Parathyroid adenoma (tissue), 2 donors: ENCODE measurements at regions not wholly inside any gene's neighbourhood (a gene's known extent, or its start where the extent isn't known, plus 50 kb on each side); places are given as distances from the start of the nearest gene placed in this dataset.

Experiments used
- H2AFZ ChIP-seq: fragments of 300-600 bp; sonication (generic); one replicate; pipeline ENCODE4 v1.7.0; 2017; ENCODE audit warnings: antibody characterized with exemption, mild to moderate bottlenecking
- H3K27ac ChIP-seq: fragments of 300-600 bp; sonication (generic); one replicate; pipeline ENCODE4 v1.7.0; 2017
- H3K27me3 ChIP-seq: fragments of 300-600 bp; sonication (generic); one replicate; pipeline ENCODE4 v1.7.0; 2017; ENCODE audit warnings: low read length; ENCODE audit not compliant: control insufficient read depth, insufficient read depth
- H3K36me3 ChIP-seq: fragments of 300-600 bp; sonication (generic); one replicate; pipeline ENCODE4 v1.7.0; 2017; ENCODE audit warnings: low read length; ENCODE audit not compliant: control insufficient read depth, insufficient read depth
- H3K4me1 ChIP-seq: fragments of 300-600 bp; sonication (generic); one replicate; pipeline ENCODE4 v1.7.0; 2017; ENCODE audit warnings: control low read depth
- H3K4me2 ChIP-seq: fragments of 300-600 bp; sonication (generic); one replicate; pipeline ENCODE4 v1.7.0; 2017; ENCODE audit warnings: low read length
- H3K4me3 ChIP-seq: fragments of 300-600 bp; sonication (generic); one replicate; pipeline ENCODE4 v1.7.0; 2017; ENCODE audit warnings: low read depth, low read length
- H3K79me2 ChIP-seq: fragments of 300-600 bp; sonication (generic); one replicate; pipeline ENCODE4 v1.7.0; 2017; ENCODE audit warnings: control low read depth
- H3K9ac ChIP-seq: fragments of 300-600 bp; sonication (generic); one replicate; pipeline ENCODE4 v1.7.0; 2017; ENCODE audit warnings: mild to moderate bottlenecking
- H3K9me3 ChIP-seq: fragments of 300-600 bp; sonication (generic); one replicate; pipeline ENCODE4 v1.7.0; 2017; ENCODE audit warnings: low read length; ENCODE audit not compliant: control insufficient read depth
- CTCF ChIP-seq: fragments of 300-600 bp; sonication (generic); IDR thresholded peaks from one replicate; pipeline ENCODE4 v1.7.0; 2017; ENCODE audit warnings: antibody characterized with exemption, mild to moderate bottlenecking
- donor health status: primary hyperparathyroidism.

- Histone ChIP-seq H2AFZ (no peak overlapping the region), H3K36me3 (no peaks in the 10 kb centered on the region), H3K4me2 (no peak overlapping the region), H3K4me3 (no peak overlapping the region), H3K27me3 (no peaks in the 10 kb centered on the region), H3K9me3 (no peaks in the 10 kb centered on the region), H3K4me1 (no peaks in the 10 kb centered on the region), H3K9ac (no peak overlapping the region), H3K27ac (no peak overlapping the region), H3K79me2 (no peaks in the 10 kb centered on the region)
- no peak for TF ChIP-seq CTCF
These were observed 340.5 kb downstream of the FSCB start for GRCh38 chr14:44166611-44167010.

DNA sequence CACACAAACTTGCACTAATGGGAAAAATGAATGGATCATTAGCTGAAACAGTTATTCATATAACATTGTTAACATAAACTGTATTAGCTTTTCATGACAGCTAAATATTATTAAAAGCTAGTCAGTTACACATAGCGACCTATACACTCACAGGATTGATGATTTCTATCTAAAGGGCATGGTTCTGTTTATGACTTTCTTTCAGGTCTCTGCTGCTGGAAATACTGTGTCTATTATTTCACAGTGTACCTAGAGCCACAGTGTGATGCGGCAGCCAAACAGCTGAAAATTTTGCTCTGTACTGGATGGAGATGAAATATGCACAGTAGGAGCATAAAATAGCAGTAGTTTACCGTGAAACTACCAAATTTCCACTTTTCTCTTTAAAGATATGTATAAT is 341.1 kb downstream of the FSCB start:
- Histone ChIP-seq H3K27me3 (no peaks in the 10 kb centered on the region), H3K4me1 (no peaks in the 10 kb centered on the region), H2AFZ (no peak overlapping the region), H3K36me3 (no peaks in the 10 kb centered on the region), H3K27ac (no peak overlapping the region), H3K4me2 (no peak overlapping the region), H3K9me3 (no peaks in the 10 kb centered on the region), H3K79me2 (no peaks in the 10 kb centered on the region), H3K9ac (no peak overlapping the region), H3K4me3 (no peak overlapping the region)
- no peak for TF ChIP-seq CTCF

DNA sequence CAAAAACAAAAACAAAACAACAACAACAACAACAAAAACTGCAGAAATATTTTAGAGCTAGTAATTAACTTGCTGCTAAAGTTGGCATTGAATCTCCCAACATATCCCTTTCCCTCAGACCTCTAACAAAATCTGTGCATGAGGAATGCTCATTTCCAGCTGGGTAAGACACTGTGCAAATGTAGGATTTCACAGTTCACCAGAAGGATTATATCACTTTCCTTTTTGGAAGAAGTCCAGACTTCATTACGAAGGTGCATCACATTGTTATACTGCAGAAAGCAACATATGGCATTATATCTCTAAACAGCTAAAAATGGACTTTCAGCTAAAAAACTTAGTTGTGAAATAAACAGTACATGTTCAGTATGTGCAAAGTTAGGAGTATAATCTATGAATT is 341.8 kb downstream of the FSCB start:
- no peak overlapping the region for H3K4me3 ChIP-seq
- H3K36me3 ChIP-seq, result no peaks in the 10 kb centered on the region
- no peaks in the 10 kb centered on the region for H3K27me3 ChIP-seq
- H3K4me1 ChIP-seq, result no peaks in the 10 kb centered on the region
- H3K9ac ChIP-seq, result no peak overlapping the region
- H3K79me2 ChIP-seq, result no peaks in the 10 kb centered on the region
- H2AFZ ChIP-seq, result no peak overlapping the region
- no peaks in the 10 kb centered on the region for H3K9me3 ChIP-seq
- no peak overlapping the region for H3K4me2 ChIP-seq
- no peak overlapping the region for H3K27ac ChIP-seq
- TF ChIP-seq CTCF, result no peak

DNA sequence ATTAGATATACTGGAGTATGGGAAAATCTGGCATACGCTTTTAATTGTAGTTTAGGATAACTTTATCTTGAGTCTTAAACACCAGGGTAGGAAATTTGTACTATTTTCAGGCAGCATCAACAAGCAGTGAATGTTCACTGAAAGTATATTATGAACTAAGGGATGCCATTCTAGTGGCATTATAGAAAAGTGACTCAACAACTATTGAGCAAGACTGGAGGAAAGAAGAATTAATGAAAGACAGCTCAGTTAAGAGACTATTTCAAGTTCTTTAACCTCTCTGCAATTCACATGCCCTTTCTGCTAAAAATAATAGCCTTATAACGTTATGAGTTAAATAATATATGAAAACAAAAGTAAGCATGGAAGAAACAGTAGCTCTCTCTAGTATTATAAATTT is 343.1 kb downstream of the FSCB start:
- Histone ChIP-seq H3K36me3 (no peaks in the 10 kb centered on the region), H3K79me2 (no peaks in the 10 kb centered on the region), H2AFZ (no peak overlapping the region), H3K4me1 (no peaks in the 10 kb centered on the region), H3K4me2 (no peak overlapping the region), H3K4me3 (no peak overlapping the region), H3K9ac (no peak overlapping the region), H3K27ac (no peak overlapping the region), H3K9me3 (no peaks in the 10 kb centered on the region), H3K27me3 (no peaks in the 10 kb centered on the region)
- TF ChIP-seq CTCF, result no peak

DNA sequence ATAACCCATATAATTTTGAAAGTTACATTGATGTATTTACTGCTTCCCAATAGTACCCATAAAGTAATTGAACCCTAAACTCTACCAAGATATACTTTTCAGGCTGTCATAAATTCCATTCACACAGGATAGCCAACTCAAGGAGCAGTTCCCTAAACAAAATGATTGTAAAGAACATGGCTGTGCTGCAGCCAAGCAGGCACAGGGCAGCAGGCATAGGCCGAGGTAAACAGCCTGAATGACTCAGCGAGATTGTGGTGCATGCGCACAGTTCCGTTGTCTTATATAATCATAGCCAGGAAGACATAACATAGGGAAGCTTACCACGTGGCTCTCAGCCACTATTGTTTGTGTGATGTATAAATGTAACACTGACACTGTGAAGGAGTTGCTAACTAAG is 344.9 kb downstream of the FSCB start:
- no peak overlapping the region for H3K27ac ChIP-seq
- H3K4me3 ChIP-seq, result no peak overlapping the region
- no peaks in the 10 kb centered on the region for H3K4me1 ChIP-seq
- no peak overlapping the region for H2AFZ ChIP-seq
- H3K9me3 ChIP-seq, result no peaks in the 10 kb centered on the region
- no peaks in the 10 kb centered on the region for H3K36me3 ChIP-seq
- H3K9ac ChIP-seq, result no peak overlapping the region
- no peaks in the 10 kb centered on the region for H3K27me3 ChIP-seq
- H3K4me2 ChIP-seq, result no peak overlapping the region
- TF ChIP-seq CTCF, result no peak
- H3K79me2 ChIP-seq, result no peaks in the 10 kb centered on the region
